Fibroblast of lung (primary cell): ENCODE measurements at regions not wholly inside any gene's neighbourhood (a gene's known extent, or its start where the extent isn't known, plus 50 kb on each side); places are given as distances from the start of the nearest gene placed in this dataset.

ENCODE experiments used
- DNase-seq, 2 donors: peaks; one replicate each; pipeline versions ENCODE4 v3.0.0 to v3.0.0-alpha.2; 2010; ENCODE audit warnings: low read depth in 2 of 2
- H2AFZ ChIP-seq: 2 replicates; pipeline ENCODE4 v1.5.1; 2012; ENCODE audit warnings: low read length, control low read depth, inconsistent platforms
- H3K27ac ChIP-seq: 2 replicates; pipeline ENCODE4 v1.5.1; 2011; ENCODE audit warnings: low read length, control low read depth; ENCODE audit not compliant: insufficient read depth
- H3K27me3 ChIP-seq: 2 replicates; pipeline ENCODE4 v1.5.1; 2011; ENCODE audit warnings: mild to moderate bottlenecking, low read length; ENCODE audit not compliant: control insufficient read depth, insufficient read depth
- H3K36me3 ChIP-seq: 2 replicates; pipeline ENCODE4 v1.5.1; 2011; ENCODE audit warnings: low read length; ENCODE audit not compliant: control insufficient read depth, insufficient read depth
- H3K4me1 ChIP-seq: 2 replicates; pipeline ENCODE4 v1.5.1; 2011; ENCODE audit warnings: low read length; ENCODE audit not compliant: control insufficient read depth, insufficient read depth; ENCODE audit errors: extremely low read depth
- H3K4me2 ChIP-seq: 2 replicates; pipeline ENCODE4 v1.5.1; 2011; ENCODE audit warnings: low read length, control low read depth; ENCODE audit not compliant: insufficient read depth; ENCODE audit errors: extremely low read depth
- H3K4me3 ChIP-seq, 4 experiments: fragments of 200-600 bp in 1 of 4; sonication (generic) in 1 of 4; replicated peaks in 1 of 4; 2 replicates each; pipeline ENCODE4 v1.5.1; 2011 to 2016; ENCODE audit warnings: low read length in 4 of 4, low read depth in 3 of 4, mild to moderate bottlenecking in 3 of 4, control low read depth in 2 of 4, inconsistent platforms in 1 of 4, mixed read lengths in 1 of 4; ENCODE audit not compliant: insufficient read depth in 1 of 4; ENCODE audit errors: control extremely low read depth in 1 of 4
- H3K79me2 ChIP-seq: 2 replicates; pipeline ENCODE4 v1.5.1; 2012; ENCODE audit warnings: mild to moderate bottlenecking, low read length, inconsistent platforms; ENCODE audit not compliant: control insufficient read depth, insufficient read depth
- H3K9ac ChIP-seq: 2 replicates; pipeline ENCODE4 v1.5.1; 2011; ENCODE audit warnings: mild to moderate bottlenecking, low read length, control low read depth; ENCODE audit not compliant: insufficient read depth
- H3K9me3 ChIP-seq: 2 replicates; pipeline ENCODE4 v1.5.1; 2012; ENCODE audit warnings: low read depth, low read length; ENCODE audit not compliant: control insufficient read depth, insufficient read depth
- H4K20me1 ChIP-seq: 2 replicates; pipeline ENCODE4 v1.5.1; 2011; ENCODE audit warnings: low read length; ENCODE audit not compliant: control insufficient read depth, insufficient read depth; ENCODE audit errors: extremely low read depth
- CTCF ChIP-seq, 2 donors: IDR thresholded peaks in 1 of 2; conservative IDR thresholded peaks in 1 of 2; 1 replicate in 1 of 2; 2 replicates in 1 of 2; pipeline ENCODE4 v1.5.1; 2011 to 2012; ENCODE audit warnings: low read length in 2 of 2, control low read depth in 1 of 2, inconsistent platforms in 1 of 2, low read depth in 1 of 2, mild to moderate bottlenecking in 1 of 2
- EZH2 ChIP-seq: IDR thresholded peaks from 2 replicates; pipeline ENCODE4 v1.5.1; 2012; ENCODE audit warnings: low read length, control low read depth, mild to moderate bottlenecking; ENCODE audit errors: missing control alignments

- Histone ChIP-seq H3K4me1 (no peaks in the 10 kb centered on the region), H3K4me3 (no peak overlapping the region), H4K20me1 (no peaks in the 10 kb centered on the region), H3K27me3 (no peaks in the 10 kb centered on the region), H3K79me2 (no peaks in the 10 kb centered on the region), H3K4me2 (no peak overlapping the region), H3K27ac (no peak overlapping the region), H3K9ac (no peak overlapping the region), H3K9me3 (no peaks in the 10 kb centered on the region), H2AFZ (no peak overlapping the region), H3K36me3 (no peaks in the 10 kb centered on the region)
- no peak for TF ChIP-seq CTCF (conservative IDR thresholded peaks at IDR 0.05 in 1 of 2, IDR thresholded peaks at IDR 0.05 in 1 of 2; ENCODE audit: low read depth in 1 of 2, low read length in 2 of 2)
- no peak for TF ChIP-seq EZH2
- peak in 1 of 2 donors; percentile 6 for DNase-seq
These were observed 187.2 kb upstream of the SLITRK3 start for GRCh38 chr3:165383381-165383780.

- Histone ChIP-seq H2AFZ (no peak overlapping the region), H3K4me3 (no peak overlapping the region), H3K79me2 (no peaks in the 10 kb centered on the region), H3K27me3 (no peaks in the 10 kb centered on the region), H3K4me2 (no peak overlapping the region), H4K20me1 (no peaks in the 10 kb centered on the region), H3K4me1 (no peaks in the 10 kb centered on the region), H3K9ac (no peak overlapping the region), H3K36me3 (no peaks in the 10 kb centered on the region), H3K27ac (no peak overlapping the region), H3K9me3 (no peaks in the 10 kb centered on the region)
- no peak for DNase-seq
- TF ChIP-seq CTCF (conservative IDR thresholded peaks at IDR 0.05 in 1 of 2, IDR thresholded peaks at IDR 0.05 in 1 of 2; ENCODE audit: low read depth in 1 of 2, low read length in 2 of 2) (no peak), EZH2 (no peak)
These were observed 186.5 kb upstream of the SLITRK3 start for GRCh38 chr3:165382672-165383071.

GRCh38 chr3:165378761-165379160 is 182.6 kb upstream of the SLITRK3 start:
- TF ChIP-seq EZH2 (no peak), CTCF (conservative IDR thresholded peaks at IDR 0.05 in 1 of 2, IDR thresholded peaks at IDR 0.05 in 1 of 2; ENCODE audit: low read depth in 1 of 2, low read length in 2 of 2) (no peak)
- no peak overlapping the region for H3K4me2 ChIP-seq
- no peak overlapping the region for H3K27ac ChIP-seq
- H2AFZ ChIP-seq: no peak overlapping the region
- no peaks in the 10 kb centered on the region for H3K27me3 ChIP-seq
- no peaks in the 10 kb centered on the region for H3K79me2 ChIP-seq
- no peak overlapping the region for H3K4me3 ChIP-seq
- H3K9me3 ChIP-seq: no peaks in the 10 kb centered on the region
- no peaks in the 10 kb centered on the region for H3K36me3 ChIP-seq
- no peak for DNase-seq
- H4K20me1 ChIP-seq: no peaks in the 10 kb centered on the region
- H3K9ac ChIP-seq: no peak overlapping the region
- no peaks in the 10 kb centered on the region for H3K4me1 ChIP-seq
